HG03280 (cell line): ENCODE measurements at regions not wholly inside any gene's neighbourhood (a gene's known extent, or its start where the extent isn't known, plus 50 kb on each side); places are given as distances from the start of the nearest gene placed in this dataset.
"Not testable (repeated sequence)": the region's sequence is repeated elsewhere in the genome, so short reads cannot be mapped to it uniquely, and the experiment has no call there.

ENCODE experiments used
- ATAC-seq: cut with Tn5 transposase; IDR thresholded peaks from one replicate; pipeline ENCODE4 v1.9.1; 2021; ENCODE audit warnings: mild to moderate bottlenecking, moderate library complexity; ENCODE audit not compliant: unreplicated experiment

- no peak for ATAC-seq
Observed at GRCh38 chr13:84641491-84641890, 759.2 kb upstream of the SLITRK1 start.

- ATAC-seq: no peak
Observed at GRCh38 chr13:84640691-84641090, 758.4 kb upstream of the SLITRK1 start.

DNA sequence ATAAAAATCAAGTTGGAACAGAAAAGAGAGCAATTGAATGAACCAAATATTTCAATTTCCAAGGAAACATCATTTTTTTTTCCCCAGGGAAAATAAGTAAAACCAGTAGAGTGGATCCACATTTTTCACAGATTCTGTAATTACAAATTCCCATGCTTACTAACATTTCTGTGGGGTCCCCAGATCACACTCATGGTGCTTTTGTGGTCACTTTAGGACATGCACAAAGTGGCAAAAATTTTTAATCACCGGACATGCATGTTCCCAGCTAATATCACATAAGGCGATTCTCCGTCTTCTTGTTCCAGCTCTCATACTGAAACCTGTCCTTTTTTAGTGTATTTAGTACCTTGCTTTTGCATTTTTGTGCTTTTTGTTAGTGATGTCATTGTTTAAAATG is 748.2 kb upstream of the SLITRK1 start:
- no peak for ATAC-seq

- no peak for ATAC-seq
Observed at GRCh38 chr13:84616864-84617263, 734.6 kb upstream of the SLITRK1 start.

DNA sequence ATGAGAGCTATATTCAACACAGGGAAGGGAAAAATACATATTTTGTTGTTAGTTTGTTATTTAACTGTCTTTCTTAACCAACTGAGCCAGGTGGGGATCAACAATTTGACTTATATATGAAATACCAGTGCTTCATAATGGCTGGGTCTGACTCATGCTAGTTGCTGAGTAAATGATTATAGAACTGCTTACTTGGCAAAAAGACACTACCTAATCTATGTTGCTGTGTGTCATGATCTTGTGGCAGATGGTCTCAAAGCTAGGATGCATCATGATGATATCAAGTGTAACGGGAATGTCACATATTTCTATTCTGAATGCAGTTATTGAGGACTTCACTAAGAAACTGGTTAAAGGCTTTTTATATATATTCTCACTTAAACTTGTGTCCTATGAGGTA is 727.4 kb upstream of the SLITRK1 start:
- ATAC-seq: no peak

DNA sequence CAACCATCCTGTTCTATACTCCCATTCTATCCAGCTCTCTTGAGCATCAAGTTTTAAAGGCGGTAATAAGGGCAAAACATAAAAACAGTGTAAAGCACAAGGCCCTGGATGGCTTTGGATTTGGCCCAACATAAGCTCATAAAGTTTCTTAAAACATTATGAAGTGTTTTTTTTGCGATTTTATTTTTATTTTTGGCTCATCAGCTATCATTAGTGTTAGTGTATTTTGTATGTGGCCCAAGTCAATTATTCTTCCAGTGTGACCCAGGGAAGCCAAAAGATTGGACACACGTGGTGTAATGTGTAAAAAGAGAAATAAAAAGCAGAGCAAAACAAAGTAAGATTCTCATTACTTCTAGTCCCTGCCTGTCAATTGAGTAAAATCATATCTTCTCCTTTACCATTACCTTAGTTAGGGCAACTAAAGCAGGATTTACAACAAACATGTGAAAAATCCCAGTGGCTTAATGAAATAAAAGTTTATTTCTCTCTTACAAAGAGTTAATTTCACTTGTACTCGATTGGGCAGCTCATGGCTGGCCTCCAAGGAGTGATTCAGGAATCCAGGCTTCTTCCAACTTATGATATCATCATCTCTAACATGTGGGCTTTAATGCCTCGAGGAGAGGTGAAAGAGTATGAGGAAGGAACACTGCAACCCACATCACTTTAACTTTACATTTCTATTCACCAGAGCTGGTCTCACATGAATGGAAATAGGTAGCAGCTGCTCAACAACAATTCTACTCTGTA is 725.2 kb upstream of the SLITRK1 start:
- ATAC-seq: no peak

DNA sequence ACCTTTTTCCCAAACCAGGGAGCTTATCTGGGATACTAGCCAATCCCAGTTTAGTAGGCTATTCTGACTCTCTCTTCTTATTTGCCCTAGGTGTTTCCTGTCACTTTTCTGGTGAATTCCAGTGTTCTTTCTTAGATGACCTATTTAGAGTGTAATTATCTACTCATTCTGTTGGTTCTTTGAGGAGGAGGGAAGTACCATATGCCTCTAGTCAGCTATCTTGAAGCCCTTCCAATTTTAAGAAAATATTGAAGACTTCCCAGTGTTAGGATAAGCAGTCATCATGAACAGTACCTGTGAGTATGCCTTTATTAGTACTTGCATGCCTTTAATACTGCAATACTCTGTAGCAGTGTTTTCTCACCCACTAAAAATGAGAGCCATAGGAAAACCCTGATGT is 724.3 kb upstream of the SLITRK1 start:
- ATAC-seq: no peak

DNA sequence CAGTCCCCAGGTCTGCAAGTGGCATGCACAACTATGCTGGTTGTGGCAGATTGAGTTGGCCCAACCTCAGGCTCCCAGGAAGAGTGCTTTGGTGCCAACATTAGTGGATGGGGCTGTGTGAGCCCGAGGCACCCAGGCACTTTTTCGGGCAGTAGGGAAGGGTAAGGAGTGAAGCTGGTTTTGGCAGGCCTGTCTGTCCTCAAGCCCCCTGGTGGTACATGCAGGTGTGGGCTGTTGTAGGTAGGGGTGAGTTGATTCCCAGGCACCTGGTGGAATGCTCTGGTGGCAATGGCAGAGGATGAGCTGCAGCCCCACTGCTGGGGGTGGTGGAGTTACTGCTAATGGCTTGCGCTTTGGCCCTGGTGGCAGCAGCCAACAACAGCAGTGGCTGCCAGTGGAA is 723.7 kb upstream of the SLITRK1 start:
- ATAC-seq: no peak

DNA sequence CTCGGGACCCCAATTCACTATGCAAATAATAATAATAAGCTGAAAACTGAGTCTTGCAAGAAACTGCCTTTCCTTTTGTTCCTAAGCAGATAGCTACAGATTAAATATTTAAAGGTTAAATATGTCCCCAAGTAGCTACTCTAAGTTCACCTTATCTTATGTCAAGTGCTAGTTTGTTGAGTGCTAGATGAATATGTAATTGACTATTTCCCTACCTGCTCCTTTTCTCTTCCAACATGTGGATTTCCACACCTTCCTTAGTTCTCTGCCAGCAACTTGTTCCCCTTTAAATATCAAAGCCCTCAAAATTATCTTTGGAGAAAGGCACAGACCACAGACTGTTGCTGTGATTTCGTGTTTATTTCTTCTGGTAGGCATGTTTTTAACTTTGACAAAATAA is 709.2 kb upstream of the SLITRK1 start:
- no peak for ATAC-seq

DNA sequence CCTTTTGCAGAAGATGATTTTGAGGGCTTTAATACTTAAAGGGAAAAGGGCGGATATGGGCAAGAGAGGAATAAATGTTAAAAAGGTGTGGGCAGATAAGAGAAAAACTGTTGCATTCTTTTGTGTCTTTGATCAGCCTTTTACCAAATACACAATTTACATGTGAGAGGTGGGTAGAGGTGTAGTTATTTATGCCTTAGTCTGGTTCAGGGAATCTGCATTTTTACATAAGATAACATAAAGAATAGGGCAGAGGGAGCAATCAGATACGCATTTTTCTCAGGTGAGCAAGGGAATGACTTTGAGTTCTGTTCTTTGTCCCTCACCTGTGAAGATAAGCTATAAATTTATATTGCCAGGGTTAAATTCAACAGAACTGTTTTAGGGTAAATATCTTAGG is 708.4 kb upstream of the SLITRK1 start:
- no peak for ATAC-seq

- ATAC-seq: no peak
Observed at GRCh38 chr13:84588023-84588422, 705.7 kb upstream of the SLITRK1 start.

DNA sequence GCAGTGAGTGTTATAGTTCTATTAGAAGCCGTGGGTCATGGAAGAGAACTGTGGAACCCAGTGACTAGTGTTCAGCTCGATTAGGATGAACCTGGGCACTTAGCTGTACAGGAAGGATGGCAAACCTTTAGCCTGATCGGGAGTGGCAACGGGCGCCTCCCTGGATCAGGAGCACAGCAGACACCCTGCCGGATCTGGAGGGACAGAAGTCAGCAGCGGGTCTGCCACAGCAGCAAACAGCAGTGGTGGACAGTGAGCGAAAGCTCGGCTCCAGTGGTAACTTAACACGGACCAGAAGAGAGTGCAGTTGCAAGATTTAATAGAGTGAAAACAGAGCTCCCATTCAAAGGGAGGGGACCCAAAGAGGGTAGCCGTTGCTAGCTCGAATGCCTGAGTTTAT is 697.6 kb upstream of the SLITRK1 start:
- ATAC-seq: not testable (repeated sequence)

DNA sequence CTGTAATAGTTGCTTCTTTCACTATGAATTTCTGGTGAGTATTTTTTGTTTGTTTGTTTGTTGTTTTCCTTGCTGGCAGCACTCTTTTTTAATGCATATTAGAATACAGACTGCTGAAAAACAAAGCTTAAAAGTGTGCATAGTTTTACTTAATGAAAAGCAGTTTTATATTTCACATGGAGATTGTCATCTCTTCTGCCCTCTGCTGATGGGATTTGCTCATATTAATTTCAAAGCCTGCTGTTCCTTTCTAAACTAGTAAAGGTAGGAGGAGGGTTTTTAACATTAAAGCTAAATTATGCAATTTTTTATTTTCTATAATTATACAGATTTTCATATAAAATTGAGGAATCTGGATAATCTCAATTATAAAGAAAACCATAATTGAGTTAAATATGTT is 692.6 kb upstream of the SLITRK1 start:
- ATAC-seq: no peak

- ATAC-seq: no peak
Observed at GRCh38 chr13:84571264-84571663, 689.0 kb upstream of the SLITRK1 start.

- ATAC-seq: no peak
Observed at GRCh38 chr13:84570831-84571230, 688.6 kb upstream of the SLITRK1 start.

- ATAC-seq: no peak
Observed at GRCh38 chr13:84569366-84569765, 687.1 kb upstream of the SLITRK1 start.

GRCh38 chr13:84567848-84568247 is 685.6 kb upstream of the SLITRK1 start:
- ATAC-seq: no peak

DNA sequence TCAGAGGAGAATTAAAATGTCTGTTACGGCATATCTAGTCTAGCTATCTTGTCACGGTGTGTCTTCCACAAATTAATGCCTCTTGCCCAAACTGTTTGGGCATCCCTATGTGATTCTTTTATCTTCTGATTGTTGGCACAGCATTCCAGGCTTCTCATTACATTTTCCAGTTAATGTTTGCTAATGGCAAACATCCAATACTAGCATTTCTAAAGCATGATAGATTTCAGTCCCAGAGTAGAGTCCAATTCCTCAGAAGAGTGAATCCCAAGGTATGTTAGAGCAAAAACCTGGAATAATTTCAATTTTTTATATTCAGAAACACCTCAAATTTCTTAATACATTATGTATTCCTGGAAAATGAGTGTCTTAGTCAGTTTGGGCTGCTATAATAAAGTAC is 684.5 kb upstream of the SLITRK1 start:
- ATAC-seq: no peak

DNA sequence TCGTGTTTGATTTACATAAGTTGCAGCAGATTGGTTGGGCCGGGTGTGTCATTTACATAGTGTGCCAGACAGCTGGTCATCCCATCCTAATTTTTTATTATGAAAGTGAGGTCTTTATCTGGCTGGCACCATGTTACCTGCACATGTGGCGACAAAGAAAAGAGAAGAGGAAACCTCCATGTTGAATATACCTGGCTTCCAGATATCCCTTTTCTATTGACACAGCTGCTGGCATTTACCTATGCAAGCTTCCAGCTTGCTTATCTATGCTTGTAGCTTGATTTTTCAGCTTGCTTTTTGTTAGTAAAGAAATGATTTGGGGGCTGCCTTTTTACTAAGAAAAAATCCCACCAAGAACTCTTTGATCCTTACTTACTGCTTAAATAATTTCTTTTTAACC is 681.3 kb upstream of the SLITRK1 start:
- ATAC-seq: no peak

DNA sequence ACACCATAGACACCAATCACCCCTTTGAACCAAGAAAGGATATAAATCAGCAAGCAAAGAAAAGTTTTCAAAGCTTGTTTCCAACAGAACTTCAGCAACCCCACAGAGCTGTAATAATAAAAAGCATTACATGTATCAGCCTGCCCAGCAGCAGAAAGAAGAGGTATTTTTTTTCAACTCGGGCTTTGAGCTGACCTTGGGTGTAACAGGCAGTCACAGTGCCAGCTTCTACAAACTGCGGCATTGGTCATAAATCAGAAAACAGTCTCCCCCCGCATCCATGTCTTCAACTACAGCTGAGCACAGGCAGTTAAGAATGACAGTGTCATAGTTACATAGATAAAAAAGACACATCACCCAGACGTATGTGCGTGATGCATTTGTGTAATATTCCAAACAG is 671.0 kb upstream of the SLITRK1 start:
- ATAC-seq: no peak

GRCh38 chr13:84543962-84544361 is 661.7 kb upstream of the SLITRK1 start:
- ATAC-seq: no peak

- ATAC-seq: no peak
Observed at GRCh38 chr13:84542348-84542747, 660.1 kb upstream of the SLITRK1 start.

- ATAC-seq: no peak
Observed at GRCh38 chr13:84536906-84537305, 654.6 kb upstream of the SLITRK1 start.
